Prostate gland (tissue), 2 donors: ENCODE measurements at regions not wholly inside any gene's neighbourhood (a gene's known extent, or its start where the extent isn't known, plus 50 kb on each side); places are given as distances from the start of the nearest gene placed in this dataset. TPM values are rescaled to one million over a fixed set of nuclear protein-coding genes. Genes with fewer than 3 reads are reported as not detected.

ENCODE experiments used
- DNase-seq: peaks from one replicate; pipeline ENCODE4 v3.0.0-alpha.2; 2019; ENCODE audit warnings: low spot score
- H3K27ac ChIP-seq, 2 donors: fragments of 200-600 bp; sonication (generic); 2 replicates each; pipeline ENCODE4 v1.5.1; 2017 to 2019
- H3K27me3 ChIP-seq: fragments of 200-600 bp; sonication (generic); replicated peaks from 2 replicates; pipeline ENCODE4 v1.5.1; 2019; ENCODE audit not compliant: insufficient read depth
- H3K36me3 ChIP-seq, 2 donors: fragments of 200-600 bp; sonication (generic); 1 replicate in 1 of 2; 2 replicates in 1 of 2; pipeline versions ENCODE4 v1.5.1 to v1.8.1; 2017 to 2019
- H3K4me1 ChIP-seq: fragments of 200-600 bp; sonication (generic); replicated peaks from 2 replicates; pipeline ENCODE4 v1.5.1; 2019
- H3K4me3 ChIP-seq, 2 donors: fragments of 200-600 bp; sonication (generic); 2 replicates each; pipeline ENCODE4 v1.5.1; 2017 to 2019
- H3K9me3 ChIP-seq: fragments of 200-600 bp; sonication (generic); 2 replicates; pipeline ENCODE4 v1.5.1; 2017
- CTCF ChIP-seq, 4 experiments: fragments of 200-600 bp in 2 of 4; fragments of 450-650 bp in 2 of 4; sonication (generic) in 2 of 4; IDR thresholded peaks; 1 replicate in 3 of 4; 2 replicates in 1 of 4; pipeline ENCODE4 v1.5.1; 2016 to 2019; ENCODE audit warnings: antibody characterized with exemption in 4 of 4, mild to moderate bottlenecking in 2 of 4, moderate library complexity in 2 of 4
- POLR2A ChIP-seq: fragments of 450-650 bp; IDR thresholded peaks from one replicate; pipeline ENCODE4 v1.6.1; 2016; ENCODE audit warnings: antibody characterized with exemption, mild to moderate bottlenecking
- POLR2AphosphoS5 ChIP-seq: sonication (generic); formaldehyde crosslinking; IDR thresholded peaks from one replicate; pipeline ENCODE4 v1.6.1; 2017; ENCODE audit warnings: antibody characterized with exemption
- WGBS: methylation state at CpG from one replicate; pipeline ENCODE4 v1.1.5; 2018; 5-methylcytosine and 5-hydroxymethylcytosine counted together
- intact Hi-C: fragments of 100-400 bp; cut with DNase I; formaldehyde crosslinking; loops from one replicate; pipeline ENCODE4 v1.14.2; 2022
- microRNA-seq: library from miRNA; unstranded; fragments of <30 nt; microRNA quantifications from one replicate; pipeline ENCODE4, GENCODE V29; 2016
- small RNA-seq, 2 donors: library from RNA; depleted of rRNA; stranded (forward); fragments of <200 nt; gene quantifications; one replicate each; pipeline ENCODE3, GENCODE V24; 2016

GRCh38 chr2:64403426-64403825 lies 50.5 kb upstream of the LGALSL start:
- H3K9me3 ChIP-seq = no peaks in the 10 kb centered on the region
- no peak for DNase-seq
- 84% methylated on average over 8 of the region's 8 CpGs for WGBS
- intact Hi-C loops = no loop called here
- TF ChIP-seq POLR2AphosphoS5 (no peak), CTCF (IDR thresholded peaks at IDR 0.05) (no peak), POLR2A (no peak)
- H3K4me3 ChIP-seq = no peak overlapping the region
- peaks cover 2% of the 10 kb centered on the region for H3K4me1 ChIP-seq
- H3K27ac ChIP-seq = peak overlapping the region; percentile 64 to 81
- H3K36me3 ChIP-seq = no peaks in the 10 kb centered on the region
- H3K27me3 ChIP-seq = no peaks in the 10 kb centered on the region

GRCh38 chr2:64404002-64404731 lies 49.8 kb upstream of the LGALSL start:
- WGBS = 2% methylated on average over 9 of the region's 9 CpGs
- Histone ChIP-seq H3K9me3 (no peaks in the 10 kb centered on the region), H3K36me3 (no peaks in the 10 kb centered on the region), H3K27me3 (no peaks in the 10 kb centered on the region), H3K4me1 (peaks cover 2% of the 10 kb centered on the region), H3K4me3 (no peak overlapping the region), H3K27ac (peak overlapping the region; percentile 64 to 81)
- intact Hi-C loops = no loop called here
- DNase-seq = peak; percentile 57
- no peak for TF ChIP-seq POLR2A
- peak; percentile 68 for TF ChIP-seq POLR2AphosphoS5

Small RNAs in the stretch of these regions (microRNA-seq; reads per million reads assigned to microRNA genes)
- gene MIR4433A (not detected), gene MIR4433B (not detected)

Small RNAs in the stretch of these regions (small RNA-seq; reads per million reads assigned to genes)
- gene AC012368.3 (0 reads per million in 2 donors), gene MIR4433B (0 to 0.10 reads per million in 2 donors)
